Right renal pelvis (tissue), 4 donors: ENCODE measurements at regions not wholly inside any gene's neighbourhood (a gene's known extent, or its start where the extent isn't known, plus 50 kb on each side); places are given as distances from the start of the nearest gene placed in this dataset.

Experiments
- DNase-seq, 4 donors: peaks; one replicate each; pipeline ENCODE4 v3.0.0-alpha.2; 2013; ENCODE audit warnings: low read depth in 4 of 4, low spot score in 3 of 4, missing footprints in 1 of 4

- DNase-seq, result no peak
Observed at GRCh38 chr12:86376052-86376451, 119.9 kb upstream of the MGAT4C start.

GRCh38 chr12:86373813-86374212, 117.6 kb upstream of the MGAT4C start:
- no peak for DNase-seq

GRCh38 chr12:86367137-86367536, 110.9 kb upstream of the MGAT4C start:
- no peak for DNase-seq

GRCh38 chr12:86349196-86349595, 93.0 kb upstream of the MGAT4C start:
- no peak for DNase-seq

- no peak for DNase-seq
Observed at GRCh38 chr12:86333955-86334522, 77.8 kb upstream of the MGAT4C start.

- DNase-seq, result no peak
Observed at GRCh38 chr12:86331457-86331856, 75.3 kb upstream of the MGAT4C start.

- DNase-seq, result no peak
Observed at GRCh38 chr12:86331012-86331411, 74.8 kb upstream of the MGAT4C start.

- no peak for DNase-seq
Observed at GRCh38 chr12:86312232-86312631, 56.0 kb upstream of the MGAT4C start.
